IPS-NIHi7 (cell line): ENCODE measurements at regions not wholly inside any gene's neighbourhood (a gene's known extent, or its start where the extent isn't known, plus 50 kb on each side); places are given as distances from the start of the nearest gene placed in this dataset.
"Not testable (repeated sequence)": the region's sequence is repeated elsewhere in the genome, so short reads cannot be mapped to it uniquely, and the experiment has no call there.

Experiments
- DNase-seq: peaks from one replicate; pipeline ENCODE4 v3.0.0; 2012; ENCODE audit warnings: mixed read lengths; ENCODE audit errors: extremely low spot score

- no peak for DNase-seq
Observed at GRCh38 chr2:102871707-102872106, 109.9 kb downstream of the TMEM182 start.

GRCh38 chr2:102872388-102872787 lies 110.6 kb downstream of the TMEM182 start:
- no peak for DNase-seq

GRCh38 chr2:102879513-102879912 lies 117.7 kb downstream of the TMEM182 start:
- DNase-seq: not testable (repeated sequence)

GRCh38 chr2:102880731-102881130 lies 118.9 kb downstream of the TMEM182 start:
- DNase-seq: no peak

- no peak for DNase-seq
Observed at GRCh38 chr2:102886216-102886893, 124.5 kb downstream of the TMEM182 start.

- no peak for DNase-seq
Observed at GRCh38 chr2:102888514-102888913, 126.7 kb downstream of the TMEM182 start.

GRCh38 chr2:102891296-102891695 lies 129.5 kb downstream of the TMEM182 start:
- no peak for DNase-seq

- DNase-seq: peak; percentile 13
Observed at GRCh38 chr2:102892698-102893310, 131.0 kb downstream of the TMEM182 start.

- DNase-seq: no peak
Observed at GRCh38 chr2:102893870-102894269, 132.0 kb downstream of the TMEM182 start.

GRCh38 chr2:102895376-102895775 lies 133.5 kb downstream of the TMEM182 start:
- peak; percentile 29 for DNase-seq

- not testable (repeated sequence) for DNase-seq
Observed at GRCh38 chr2:102909240-102909639, 147.4 kb downstream of the TMEM182 start.

GRCh38 chr2:102910724-102911123 lies 148.9 kb downstream of the TMEM182 start:
- no peak for DNase-seq

GRCh38 chr2:102915128-102915527 lies 153.3 kb downstream of the TMEM182 start:
- no peak for DNase-seq

- no peak for DNase-seq
Observed at GRCh38 chr2:102922321-102922720, 160.5 kb downstream of the TMEM182 start.

GRCh38 chr2:102925003-102925402 lies 163.2 kb downstream of the TMEM182 start:
- DNase-seq: no peak

- DNase-seq: no peak
Observed at GRCh38 chr2:102927854-102928267, 166.0 kb downstream of the TMEM182 start.

- DNase-seq: peak; percentile 15
Observed at GRCh38 chr2:102929721-102930120, 167.9 kb downstream of the TMEM182 start.

GRCh38 chr2:102932501-102932900 lies 170.7 kb downstream of the TMEM182 start:
- DNase-seq: no peak

GRCh38 chr2:102939207-102939606 lies 177.4 kb downstream of the TMEM182 start:
- DNase-seq: no peak

- no peak for DNase-seq
Observed at GRCh38 chr2:102940684-102941083, 178.9 kb downstream of the TMEM182 start.

- no peak for DNase-seq
Observed at GRCh38 chr2:102942107-102942506, 180.3 kb downstream of the TMEM182 start.

GRCh38 chr2:102943251-102943650 lies 181.4 kb downstream of the TMEM182 start:
- DNase-seq: no peak

- no peak for DNase-seq
Observed at GRCh38 chr2:102950371-102950946, 188.6 kb downstream of the TMEM182 start.
